Esophagus muscularis mucosa (tissue), 4 donors: ENCODE measurements at regions not wholly inside any gene's neighbourhood (a gene's known extent, or its start where the extent isn't known, plus 50 kb on each side); places are given as distances from the start of the nearest gene placed in this dataset.

Source experiments
- CTCF ChIP-seq, 3 experiments: fragments of 200-600 bp in 2 of 3; fragments of 450-650 bp in 1 of 3; sonication (generic) in 2 of 3; IDR thresholded peaks; one replicate each; pipeline ENCODE4 v1.5.1; 2017 to 2019; ENCODE audit warnings: antibody characterized with exemption in 3 of 3, mild to moderate bottlenecking in 2 of 3, moderate library complexity in 1 of 3
- EP300 ChIP-seq: sonication (generic); formaldehyde crosslinking; IDR thresholded peaks from one replicate; pipeline ENCODE4 v1.6.1; 2017; ENCODE audit warnings: antibody characterized with exemption
- POLR2A ChIP-seq: fragments of 450-650 bp; IDR thresholded peaks from one replicate; pipeline ENCODE4 v1.6.1; 2017; ENCODE audit warnings: antibody characterized with exemption, moderate library complexity, mild to moderate bottlenecking, low read depth

DNA sequence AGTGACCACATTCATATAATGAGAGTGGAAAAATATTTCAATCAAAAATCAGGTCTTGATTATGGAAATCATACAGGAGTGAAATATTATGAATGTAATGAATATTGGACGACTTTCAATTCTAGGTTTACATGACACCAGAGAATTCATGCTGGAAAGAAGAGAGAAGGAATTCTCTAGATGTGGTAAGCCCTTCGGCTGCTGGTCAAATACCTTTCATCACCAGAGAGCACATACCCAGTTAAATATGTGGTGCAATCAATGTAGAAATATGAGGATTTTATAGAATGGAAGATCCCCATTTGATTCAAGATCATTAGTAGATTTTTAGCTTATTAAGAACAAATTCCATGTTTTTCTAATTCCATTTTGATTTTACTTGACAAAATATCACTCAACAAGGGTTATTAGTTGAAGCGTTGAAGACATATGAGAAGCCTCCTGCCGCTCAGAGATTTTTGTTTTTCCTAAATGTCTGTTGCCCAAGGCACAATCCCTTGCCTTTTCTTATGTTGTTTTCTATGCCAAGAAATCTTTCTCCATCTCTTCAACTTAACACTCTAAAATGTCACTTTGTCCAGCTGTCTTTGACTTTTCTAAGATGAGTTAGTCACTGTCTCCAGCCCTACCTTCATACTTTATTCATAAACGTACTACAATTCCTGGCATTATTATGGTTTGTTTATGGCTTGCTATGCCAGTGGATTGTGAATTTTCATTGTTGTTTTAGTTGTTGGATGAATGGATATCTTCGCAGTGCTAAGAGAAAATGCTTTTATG lies 72.8 kb upstream of the ZDHHC17 start:
- TF ChIP-seq POLR2A (no peak), CTCF (IDR thresholded peaks at IDR 0.05) (no peak), EP300 (no peak)
